ENCODE measurements at regions not wholly inside any gene's neighbourhood (a gene's known extent, or its start where the extent isn't known, plus 50 kb on each side); places are given as distances from the start of the nearest gene placed in this dataset.

DNA sequence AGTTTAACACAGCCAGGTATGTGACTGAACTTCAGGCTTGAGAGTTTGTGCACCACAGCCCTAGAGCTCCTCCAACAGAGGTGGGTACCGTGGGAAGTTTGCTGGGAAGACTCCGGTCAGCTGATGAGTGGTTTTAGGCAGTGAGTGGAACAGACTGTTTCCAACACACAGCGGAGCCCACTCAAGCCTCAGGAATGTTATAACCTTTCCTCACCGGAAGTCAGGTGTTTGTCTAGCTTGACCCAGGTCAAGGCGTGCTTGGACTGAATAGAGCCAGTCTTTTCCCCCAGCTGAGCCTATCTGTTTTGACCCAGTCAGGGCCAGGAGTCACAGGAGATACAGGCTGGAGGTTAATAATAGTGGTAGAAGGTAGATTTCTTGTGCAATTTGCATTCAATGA is 138.4 kb upstream of the PARP11 start:
- no peak for TF ChIP-seq CHD2 (IDR thresholded peaks at IDR 0.05; ENCODE audit: borderline replicate concordance, low read depth, low read length)
- no peak for TF ChIP-seq BRCA1 (IDR thresholded peaks at IDR 0.05; ENCODE audit: low read depth, low read length)
- no peak for TF ChIP-seq EED (IDR thresholded peaks at IDR 0.05; ENCODE audit: low read depth)
- TF ChIP-seq EGR1 (IDR thresholded peaks at IDR 0.05; ENCODE audit: borderline replicate concordance in 1 of 2, low read depth in 2 of 2, low read length in 2 of 2): no peak
- TF ChIP-seq USF2 (IDR thresholded peaks at IDR 0.05; ENCODE audit: borderline replicate concordance, low read depth, low read length): no peak
- TF ChIP-seq, protein P1, sequence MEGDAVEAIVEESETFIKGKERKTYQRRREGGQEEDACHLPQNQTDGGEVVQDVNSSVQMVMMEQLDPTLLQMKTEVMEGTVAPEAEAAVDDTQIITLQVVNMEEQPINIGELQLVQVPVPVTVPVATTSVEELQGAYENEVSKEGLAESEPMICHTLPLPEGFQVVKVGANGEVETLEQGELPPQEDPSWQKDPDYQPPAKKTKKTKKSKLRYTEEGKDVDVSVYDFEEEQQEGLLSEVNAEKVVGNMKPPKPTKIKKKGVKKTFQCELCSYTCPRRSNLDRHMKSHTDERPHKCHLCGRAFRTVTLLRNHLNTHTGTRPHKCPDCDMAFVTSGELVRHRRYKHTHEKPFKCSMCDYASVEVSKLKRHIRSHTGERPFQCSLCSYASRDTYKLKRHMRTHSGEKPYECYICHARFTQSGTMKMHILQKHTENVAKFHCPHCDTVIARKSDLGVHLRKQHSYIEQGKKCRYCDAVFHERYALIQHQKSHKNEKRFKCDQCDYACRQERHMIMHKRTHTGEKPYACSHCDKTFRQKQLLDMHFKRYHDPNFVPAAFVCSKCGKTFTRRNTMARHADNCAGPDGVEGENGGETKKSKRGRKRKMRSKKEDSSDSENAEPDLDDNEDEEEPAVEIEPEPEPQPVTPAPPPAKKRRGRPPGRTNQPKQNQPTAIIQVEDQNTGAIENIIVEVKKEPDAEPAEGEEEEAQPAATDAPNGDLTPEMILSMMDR (IDR thresholded peaks at IDR 0.05 in 2 of 3, conservative IDR thresholded peaks at IDR 0.05 in 1 of 3; ENCODE audit: control insufficient read depth in 2 of 3, extremely low read depth in 1 of 3, insufficient read depth in 1 of 3, low read depth in 3 of 3, low read length in 3 of 3): no peak
